Endodermal cell (in vitro differentiated cells): ENCODE measurements at regions not wholly inside any gene's neighbourhood (a gene's known extent, or its start where the extent isn't known, plus 50 kb on each side); places are given as distances from the start of the nearest gene placed in this dataset.

Experiments
- DNase-seq: peaks from one replicate; pipeline ENCODE4 v3.0.0-alpha.2; 2017
- H3K27ac ChIP-seq: 2 replicates; pipeline ENCODE4 v1.5.1; 2013; ENCODE audit warnings: mild to moderate bottlenecking, low read depth, low read length, moderate library complexity
- H3K27me3 ChIP-seq: 2 replicates; pipeline ENCODE4 v1.6.1; 2013; ENCODE audit warnings: mild to moderate bottlenecking, low read length, moderate library complexity; ENCODE audit not compliant: insufficient read depth, control insufficient read depth, poor library complexity, severe bottlenecking
- H3K36me3 ChIP-seq: 2 replicates; pipeline ENCODE4 v1.7.0; 2013; ENCODE audit warnings: mild to moderate bottlenecking, low read length, moderate library complexity; ENCODE audit not compliant: control insufficient read depth, insufficient read depth
- H3K4me1 ChIP-seq: one replicate; pipeline ENCODE4 v1.7.0; 2013; ENCODE audit warnings: low read length; ENCODE audit not compliant: control insufficient read depth, insufficient read depth
- H3K4me3 ChIP-seq: 2 replicates; pipeline ENCODE4 v1.5.1; 2013; ENCODE audit warnings: mild to moderate bottlenecking, low read length, moderate library complexity
- H3K9ac ChIP-seq: 2 replicates; pipeline ENCODE4 v1.6.1; 2013; ENCODE audit warnings: mild to moderate bottlenecking, low read length, moderate library complexity; ENCODE audit not compliant: poor library complexity, severe bottlenecking; ENCODE audit errors: extremely low read depth
- H3K9me3 ChIP-seq: 2 replicates; pipeline ENCODE4 v1.6.1; 2013; ENCODE audit warnings: mild to moderate bottlenecking, low read length, moderate library complexity; ENCODE audit not compliant: control insufficient read depth
- H3K27ac Mint-ChIP-seq: 2 replicates; pipeline ENCODE4 v1.8.0; 2020; ENCODE audit warnings: mixed read lengths
- H3K27me3 Mint-ChIP-seq: 2 replicates; pipeline ENCODE4 v1.8.0; 2021; ENCODE audit warnings: mild to moderate bottlenecking, mixed read lengths; ENCODE audit not compliant: insufficient read depth
- H3K36me3 Mint-ChIP-seq: 2 replicates; pipeline ENCODE4 v1.8.0; 2020; ENCODE audit warnings: low read depth, mixed read lengths
- H3K4me1 Mint-ChIP-seq: 2 replicates; pipeline ENCODE4 v1.8.0; 2020; ENCODE audit warnings: mixed read lengths
- H3K4me3 Mint-ChIP-seq: 2 replicates; pipeline ENCODE4 v1.8.0; 2020; ENCODE audit warnings: mild to moderate bottlenecking, moderate library complexity, mixed read lengths
- H3K9me3 Mint-ChIP-seq: 2 replicates; pipeline ENCODE4 v1.8.0; 2020; ENCODE audit warnings: mild to moderate bottlenecking, mixed read lengths
- WGBS, 2 experiments: methylation state at CpG; one replicate each; pipeline versions ENCODE4 v1.1.5 to v1.1.7; 2013; ENCODE audit warnings: missing lambda C conversion rate in 2 of 2, mixed read lengths in 1 of 2; ENCODE audit not compliant: insufficient coverage in 1 of 2, insufficient read length in 1 of 2; 5-methylcytosine and 5-hydroxymethylcytosine counted together
- TF ChIP-seq, protein P1 (sequence below): fragments of 200-600 bp; sonication (generic); conservative IDR thresholded peaks from 2 replicates; pipeline ENCODE4 v1.5.0; 2021; ENCODE audit warnings: antibody characterized with exemption, mild to moderate bottlenecking

GRCh38 chr13:73532987-73533510, 474.2 kb downstream of the KLF5 start:
- no peak for DNase-seq
- no peak overlapping the region for H3K27ac ChIP-seq
- H3K4me1 ChIP-seq = no peaks in the 10 kb centered on the region
- no peaks in the 10 kb centered on the region for H3K27me3 Mint-ChIP-seq
- no peak overlapping the region for H3K9ac ChIP-seq
- TF ChIP-seq, protein P1, sequence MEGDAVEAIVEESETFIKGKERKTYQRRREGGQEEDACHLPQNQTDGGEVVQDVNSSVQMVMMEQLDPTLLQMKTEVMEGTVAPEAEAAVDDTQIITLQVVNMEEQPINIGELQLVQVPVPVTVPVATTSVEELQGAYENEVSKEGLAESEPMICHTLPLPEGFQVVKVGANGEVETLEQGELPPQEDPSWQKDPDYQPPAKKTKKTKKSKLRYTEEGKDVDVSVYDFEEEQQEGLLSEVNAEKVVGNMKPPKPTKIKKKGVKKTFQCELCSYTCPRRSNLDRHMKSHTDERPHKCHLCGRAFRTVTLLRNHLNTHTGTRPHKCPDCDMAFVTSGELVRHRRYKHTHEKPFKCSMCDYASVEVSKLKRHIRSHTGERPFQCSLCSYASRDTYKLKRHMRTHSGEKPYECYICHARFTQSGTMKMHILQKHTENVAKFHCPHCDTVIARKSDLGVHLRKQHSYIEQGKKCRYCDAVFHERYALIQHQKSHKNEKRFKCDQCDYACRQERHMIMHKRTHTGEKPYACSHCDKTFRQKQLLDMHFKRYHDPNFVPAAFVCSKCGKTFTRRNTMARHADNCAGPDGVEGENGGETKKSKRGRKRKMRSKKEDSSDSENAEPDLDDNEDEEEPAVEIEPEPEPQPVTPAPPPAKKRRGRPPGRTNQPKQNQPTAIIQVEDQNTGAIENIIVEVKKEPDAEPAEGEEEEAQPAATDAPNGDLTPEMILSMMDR = no peak
- H3K27me3 ChIP-seq = no peaks in the 10 kb centered on the region
- 90 to 94% methylated on average over 2 of the region's 2 CpGs for WGBS, 2 experiments
- no peak overlapping the region for H3K4me3 Mint-ChIP-seq
- no peaks in the 10 kb centered on the region for H3K4me1 Mint-ChIP-seq
- H3K27ac Mint-ChIP-seq = no peak overlapping the region
- H3K9me3 Mint-ChIP-seq = no peaks in the 10 kb centered on the region
- H3K4me3 ChIP-seq = no peak overlapping the region
- H3K36me3 Mint-ChIP-seq = no peaks in the 10 kb centered on the region
- H3K36me3 ChIP-seq = no peaks in the 10 kb centered on the region
- H3K9me3 ChIP-seq = no peaks in the 10 kb centered on the region

DNA sequence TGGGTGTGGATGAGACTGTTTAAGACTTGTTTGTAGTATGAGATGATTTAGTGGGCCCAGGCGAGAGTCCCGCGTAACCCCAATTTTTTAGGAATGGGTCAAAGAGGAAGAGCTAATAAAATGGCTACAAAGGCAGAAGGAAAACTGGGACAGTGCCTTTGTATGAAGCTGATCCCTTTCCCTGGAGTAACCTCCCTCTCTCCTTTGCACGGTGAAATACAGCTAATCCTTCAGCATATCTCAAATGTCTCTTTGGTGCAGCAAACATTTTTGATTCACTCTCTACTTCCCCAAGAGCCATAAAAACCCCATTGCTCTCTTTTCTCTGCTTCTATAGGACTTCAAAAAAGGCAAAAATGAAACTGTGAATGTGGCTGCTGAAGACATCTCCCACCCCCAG, 473.8 kb downstream of the KLF5 start:
- Histone ChIP-seq H3K27me3 (no peaks in the 10 kb centered on the region), H3K36me3 (no peaks in the 10 kb centered on the region), H3K4me1 (no peaks in the 10 kb centered on the region), H3K4me3 (no peak overlapping the region), H3K9me3 (no peaks in the 10 kb centered on the region), H3K9ac (no peak overlapping the region), H3K27ac (no peak overlapping the region)
- Mint-ChIP-seq H3K4me1 (no peaks in the 10 kb centered on the region), H3K9me3 (no peaks in the 10 kb centered on the region), H3K36me3 (no peaks in the 10 kb centered on the region), H3K4me3 (no peak overlapping the region), H3K27ac (no peak overlapping the region), H3K27me3 (no peaks in the 10 kb centered on the region)
- no peak for DNase-seq
- TF ChIP-seq, protein P1 = no peak
- 97 to 100% methylated on average over 1 to 4 of the region's 4 CpGs for WGBS, 2 experiments

DNA sequence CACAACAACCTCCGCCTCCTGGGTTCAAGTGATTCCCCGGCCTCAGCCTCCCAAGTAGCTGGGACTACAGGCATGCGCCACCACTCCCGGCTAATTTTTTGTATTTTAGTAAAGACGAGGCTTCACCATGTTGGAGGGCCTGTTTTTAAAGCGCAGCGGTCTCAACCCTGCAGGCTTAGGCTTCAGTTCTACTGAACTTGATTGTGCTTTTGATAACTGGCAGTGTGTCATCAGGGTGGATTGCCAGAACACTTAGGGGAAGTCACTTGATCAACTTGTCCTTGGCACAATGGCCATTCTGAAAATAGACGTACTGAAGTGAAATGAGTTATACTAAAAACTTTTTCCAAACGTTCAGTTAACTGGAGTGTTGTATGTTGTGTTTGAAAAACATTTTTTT, 472.2 kb downstream of the KLF5 start:
- Histone ChIP-seq H3K36me3 (no peaks in the 10 kb centered on the region), H3K9me3 (no peaks in the 10 kb centered on the region), H3K4me3 (no peak overlapping the region), H3K27me3 (no peaks in the 10 kb centered on the region), H3K4me1 (no peaks in the 10 kb centered on the region), H3K27ac (no peak overlapping the region), H3K9ac (no peak overlapping the region)
- H3K36me3 Mint-ChIP-seq = no peaks in the 10 kb centered on the region
- no peaks in the 10 kb centered on the region for H3K9me3 Mint-ChIP-seq
- H3K27me3 Mint-ChIP-seq = no peaks in the 10 kb centered on the region
- no peak overlapping the region for H3K27ac Mint-ChIP-seq
- 95 to 98% methylated on average over 5 to 9 of the region's 9 CpGs for WGBS, 2 experiments
- no peaks in the 10 kb centered on the region for H3K4me1 Mint-ChIP-seq
- DNase-seq = no peak
- H3K4me3 Mint-ChIP-seq = no peak overlapping the region
- TF ChIP-seq, protein P1 = no peak
